ENCODE measurements at regions not wholly inside any gene's neighbourhood (a gene's known extent, or its start where the extent isn't known, plus 50 kb on each side); places are given as distances from the start of the nearest gene placed in this dataset.
"Not testable (repeated sequence)": the region's sequence is repeated elsewhere in the genome, so short reads cannot be mapped to it uniquely, and the experiment has no call there.

DNA sequence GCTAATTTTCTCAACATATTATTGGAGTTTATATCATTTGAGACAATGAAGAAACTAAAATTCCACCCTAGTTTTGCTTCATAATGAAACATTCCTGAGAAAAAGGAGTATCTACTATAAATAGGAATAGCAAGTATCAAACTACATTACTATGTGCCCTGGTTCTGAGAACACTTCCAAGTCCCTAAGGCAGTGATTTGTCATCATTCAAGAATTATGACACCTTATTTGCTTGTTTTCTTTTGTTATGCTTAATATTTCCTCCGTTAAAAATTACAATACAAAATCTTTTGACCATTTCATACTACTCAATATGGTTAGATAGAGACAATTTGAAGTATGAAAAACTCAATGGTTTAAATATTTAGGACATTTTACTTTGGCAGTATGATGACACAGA is 707.8 kb upstream of the GOLIM4 start:
- Histone ChIP-seq H3K27me3 (ENCODE audit: control insufficient read depth, insufficient read depth, low read length) (no peaks in the 10 kb centered on the region), H3K4me3 (ENCODE audit: low read length) (no peak overlapping the region), H3K36me3 (ENCODE audit: control insufficient read depth, insufficient read depth, low read length) (no peaks in the 10 kb centered on the region), H3K27ac (ENCODE audit: low read length) (no peak overlapping the region), H3K9me3 (ENCODE audit: control insufficient read depth, low read depth, low read length) (no peaks in the 10 kb centered on the region), H3K4me1 (ENCODE audit: control insufficient read depth, insufficient read depth, low read length) (no peaks in the 10 kb centered on the region)
- WGBS (ENCODE audit: insufficient coverage, low lambda C conversion rate) = no CpG with 5 or more reads among the region's 1 CpG
- DNase-seq = no peak

DNA sequence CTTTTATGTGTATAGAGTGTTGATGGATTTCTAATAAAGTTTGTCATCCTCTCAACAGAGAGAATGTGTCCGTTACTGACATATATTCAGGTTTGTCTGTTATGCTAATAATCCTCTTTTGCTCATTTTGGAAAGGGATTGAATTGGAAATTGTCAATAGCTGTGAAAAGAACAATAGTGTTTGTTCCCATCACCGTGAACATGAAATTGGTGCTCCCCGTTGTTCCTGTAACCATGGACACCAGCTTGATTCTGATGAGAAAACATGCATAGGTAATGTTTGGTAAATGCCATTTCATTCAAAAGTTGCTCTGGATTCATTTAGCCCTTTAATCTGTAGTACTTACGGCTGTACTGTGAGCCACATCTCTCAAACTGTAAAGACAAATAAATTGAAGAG is 707.0 kb upstream of the GOLIM4 start:
- WGBS (ENCODE audit: insufficient coverage, low lambda C conversion rate) = 71% methylated on average over 3 of the region's 4 CpGs
- Histone ChIP-seq H3K27ac (ENCODE audit: low read length) (no peak overlapping the region), H3K9me3 (ENCODE audit: control insufficient read depth, low read depth, low read length) (no peaks in the 10 kb centered on the region), H3K4me3 (ENCODE audit: low read length) (no peak overlapping the region), H3K4me1 (ENCODE audit: control insufficient read depth, insufficient read depth, low read length) (no peaks in the 10 kb centered on the region), H3K27me3 (ENCODE audit: control insufficient read depth, insufficient read depth, low read length) (no peaks in the 10 kb centered on the region), H3K36me3 (ENCODE audit: control insufficient read depth, insufficient read depth, low read length) (no peaks in the 10 kb centered on the region)
- no peak for DNase-seq

DNA sequence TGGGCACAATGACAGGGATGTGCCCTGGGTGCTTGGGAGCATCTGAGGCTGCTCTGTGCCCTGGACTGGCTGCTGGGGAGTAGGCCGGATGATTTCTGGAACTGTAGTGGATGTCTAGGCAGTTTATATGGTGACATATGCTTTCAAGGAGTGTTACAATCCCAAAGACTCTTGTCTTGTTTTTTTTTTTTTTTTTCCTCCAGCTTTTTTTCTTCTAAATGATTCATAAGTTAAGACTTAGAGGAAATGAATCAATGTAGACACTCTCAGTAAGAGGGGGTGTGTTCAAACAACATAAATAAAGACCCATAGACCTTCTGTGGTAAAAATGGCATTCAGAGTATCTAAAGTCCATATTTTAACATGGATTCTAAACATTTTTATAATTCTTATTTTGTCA is 706.1 kb upstream of the GOLIM4 start:
- Histone ChIP-seq H3K27ac (ENCODE audit: low read length) (no peak overlapping the region), H3K36me3 (ENCODE audit: control insufficient read depth, insufficient read depth, low read length) (no peaks in the 10 kb centered on the region), H3K4me1 (ENCODE audit: control insufficient read depth, insufficient read depth, low read length) (no peaks in the 10 kb centered on the region), H3K9me3 (ENCODE audit: control insufficient read depth, low read depth, low read length) (no peaks in the 10 kb centered on the region), H3K27me3 (ENCODE audit: control insufficient read depth, insufficient read depth, low read length) (no peaks in the 10 kb centered on the region), H3K4me3 (ENCODE audit: low read length) (no peak overlapping the region)
- no CpG with 5 or more reads among the region's 1 CpG for WGBS (ENCODE audit: insufficient coverage, low lambda C conversion rate)
- no peak for DNase-seq

DNA sequence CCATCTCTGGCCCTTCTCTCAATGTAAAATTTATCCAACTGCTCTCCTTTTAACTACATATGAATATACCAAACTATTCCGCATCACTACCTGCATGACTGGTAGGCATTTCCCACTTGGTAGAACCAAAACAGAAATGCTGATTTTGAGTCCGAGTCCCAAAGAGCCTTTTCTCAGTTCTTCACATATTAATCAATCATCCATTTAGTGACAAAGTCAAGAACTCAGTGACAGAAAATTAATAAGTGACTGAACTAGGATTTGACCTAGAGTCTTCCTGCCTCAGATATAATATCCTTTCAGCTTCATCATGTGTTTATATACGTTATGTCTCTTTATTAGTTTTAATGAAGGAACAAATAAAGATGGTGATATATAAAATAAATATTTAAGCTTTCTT is 700.6 kb upstream of the GOLIM4 start:
- Histone ChIP-seq H3K4me1 (ENCODE audit: control insufficient read depth, insufficient read depth, low read length) (no peaks in the 10 kb centered on the region), H3K27me3 (ENCODE audit: control insufficient read depth, insufficient read depth, low read length) (no peaks in the 10 kb centered on the region), H3K9me3 (ENCODE audit: control insufficient read depth, low read depth, low read length) (no peaks in the 10 kb centered on the region), H3K36me3 (ENCODE audit: control insufficient read depth, insufficient read depth, low read length) (no peaks in the 10 kb centered on the region), H3K4me3 (ENCODE audit: low read length) (no peak overlapping the region), H3K27ac (ENCODE audit: low read length) (no peak overlapping the region)
- DNase-seq = no peak
- no CpG with 5 or more reads among the region's 3 CpGs for WGBS (ENCODE audit: insufficient coverage, low lambda C conversion rate)

DNA sequence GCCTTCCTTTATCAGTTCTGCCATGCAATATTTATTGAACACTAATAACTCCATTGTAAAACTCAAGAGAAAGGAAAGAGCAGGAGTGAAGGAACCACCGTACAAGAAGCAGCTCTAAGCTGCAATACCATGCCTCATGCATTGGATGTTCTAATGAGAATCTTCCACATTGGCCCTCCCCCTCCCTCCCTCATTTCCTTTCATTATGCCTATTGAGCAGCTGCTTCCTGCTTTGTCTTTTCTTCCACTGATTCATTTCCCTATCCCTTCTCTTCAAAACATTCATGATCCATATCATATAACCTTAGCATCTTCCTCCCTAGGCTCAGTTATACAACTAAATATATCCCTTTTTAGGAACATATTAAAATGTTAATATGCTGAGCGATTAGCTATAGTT is 698.7 kb upstream of the GOLIM4 start:
- Histone ChIP-seq H3K9me3 (ENCODE audit: control insufficient read depth, low read depth, low read length) (no peaks in the 10 kb centered on the region), H3K4me3 (ENCODE audit: low read length) (no peak overlapping the region), H3K27me3 (ENCODE audit: control insufficient read depth, insufficient read depth, low read length) (no peaks in the 10 kb centered on the region), H3K36me3 (ENCODE audit: control insufficient read depth, insufficient read depth, low read length) (no peaks in the 10 kb centered on the region), H3K4me1 (ENCODE audit: control insufficient read depth, insufficient read depth, low read length) (no peaks in the 10 kb centered on the region), H3K27ac (ENCODE audit: low read length) (no peak overlapping the region)
- DNase-seq = no peak
- WGBS (ENCODE audit: insufficient coverage, low lambda C conversion rate) = 100% methylated on average over 1 of the region's 2 CpGs

DNA sequence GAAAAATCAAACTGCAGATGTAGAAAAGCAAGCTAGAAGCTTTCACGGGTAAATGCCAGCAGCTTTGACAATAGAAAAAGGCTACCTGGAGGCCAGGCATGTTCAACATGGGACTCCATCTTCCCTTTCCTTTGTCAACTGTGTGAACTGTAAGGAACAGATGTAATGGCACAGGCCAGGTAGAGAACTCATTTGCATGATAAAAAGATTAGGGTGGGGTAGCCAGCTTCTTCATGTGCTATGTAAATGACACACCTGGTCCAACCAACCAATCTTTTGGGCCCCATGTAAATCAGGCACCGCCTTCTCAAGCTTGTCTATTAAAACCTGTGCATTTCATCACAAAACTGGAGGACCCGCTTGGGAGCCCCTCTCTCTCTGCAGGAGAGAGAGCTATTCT is 686.5 kb upstream of the GOLIM4 start:
- H3K27ac ChIP-seq (ENCODE audit: low read length) = no peak overlapping the region
- no peak for DNase-seq
- H3K9me3 ChIP-seq (ENCODE audit: control insufficient read depth, low read depth, low read length) = peaks cover 6% of the 10 kb centered on the region
- H3K36me3 ChIP-seq (ENCODE audit: control insufficient read depth, insufficient read depth, low read length) = no peaks in the 10 kb centered on the region
- no peak overlapping the region for H3K4me3 ChIP-seq (ENCODE audit: low read length)
- 100% methylated on average over 1 of the region's 3 CpGs for WGBS (ENCODE audit: insufficient coverage, low lambda C conversion rate)
- H3K27me3 ChIP-seq (ENCODE audit: control insufficient read depth, insufficient read depth, low read length) = no peaks in the 10 kb centered on the region
- H3K4me1 ChIP-seq (ENCODE audit: control insufficient read depth, insufficient read depth, low read length) = no peaks in the 10 kb centered on the region

DNA sequence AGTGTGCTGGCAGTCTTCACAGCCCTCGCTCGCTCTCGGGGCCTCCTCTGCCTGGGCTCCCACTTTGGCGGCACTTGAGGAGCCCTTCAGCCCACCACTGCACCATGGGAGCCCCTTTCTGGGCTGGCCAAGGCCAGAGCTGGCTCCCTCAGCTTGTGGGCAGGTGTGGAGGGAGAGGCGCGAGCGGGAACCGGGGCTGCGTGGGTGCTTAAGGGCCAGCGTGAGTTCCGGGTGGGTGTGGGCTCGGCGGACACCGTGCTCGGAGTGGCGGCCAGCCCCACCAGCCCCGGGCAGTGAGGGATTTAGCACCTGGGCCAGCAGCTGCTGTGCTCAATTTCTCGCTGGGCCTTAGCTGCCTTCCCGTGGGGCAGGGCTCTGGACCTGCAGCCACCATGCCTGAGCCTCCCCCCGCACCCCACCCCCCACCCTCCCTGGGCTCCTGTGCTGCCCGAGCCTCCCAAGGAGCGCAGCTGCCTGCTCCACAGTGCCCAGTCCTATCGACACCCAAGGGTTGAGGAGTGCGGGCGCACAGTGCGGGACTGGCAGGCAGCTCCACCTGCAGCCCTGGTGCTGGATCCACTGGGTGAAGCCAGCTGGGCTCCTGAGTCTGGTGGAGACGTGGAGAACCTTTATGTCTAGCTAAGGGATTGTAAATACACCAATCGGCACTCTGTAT is 684.4 kb upstream of the GOLIM4 start:
- H3K4me3 ChIP-seq (ENCODE audit: low read length); H3K36me3 ChIP-seq (ENCODE audit: control insufficient read depth, insufficient read depth, low read length); H3K9me3 ChIP-seq (ENCODE audit: control insufficient read depth, low read depth, low read length); H3K27me3 ChIP-seq (ENCODE audit: control insufficient read depth, insufficient read depth, low read length); DNase-seq; H3K4me1 ChIP-seq (ENCODE audit: control insufficient read depth, insufficient read depth, low read length); H3K27ac ChIP-seq (ENCODE audit: low read length): not testable (repeated sequence)
- WGBS (ENCODE audit: insufficient coverage, low lambda C conversion rate) = no CpG with 5 or more reads among the region's 28 CpGs

DNA sequence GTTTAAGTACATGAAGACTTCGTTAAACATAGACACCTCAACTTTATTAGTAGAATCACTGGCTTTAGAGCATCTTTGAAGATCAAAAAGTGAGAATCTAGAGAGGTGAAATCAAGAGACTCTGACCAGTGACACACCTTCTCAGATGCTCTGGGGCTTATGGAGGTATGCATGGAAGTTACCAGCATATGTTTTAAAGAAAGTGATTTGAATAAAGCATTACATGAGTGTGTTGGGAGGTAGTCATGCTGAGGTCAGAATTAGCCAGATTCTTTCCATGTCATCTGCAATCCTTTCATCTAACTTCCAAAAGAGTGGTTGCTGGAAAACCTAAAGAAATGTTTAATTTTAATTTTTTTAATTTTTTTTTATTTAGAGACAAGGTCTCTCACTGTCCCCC is 658.0 kb upstream of the GOLIM4 start:
- H3K27me3 ChIP-seq (ENCODE audit: control insufficient read depth, insufficient read depth, low read length) = no peaks in the 10 kb centered on the region
- H3K4me1 ChIP-seq (ENCODE audit: control insufficient read depth, insufficient read depth, low read length) = no peaks in the 10 kb centered on the region
- no peaks in the 10 kb centered on the region for H3K9me3 ChIP-seq (ENCODE audit: control insufficient read depth, low read depth, low read length)
- H3K27ac ChIP-seq (ENCODE audit: low read length) = no peak overlapping the region
- no peak overlapping the region for H3K4me3 ChIP-seq (ENCODE audit: low read length)
- WGBS (ENCODE audit: insufficient coverage, low lambda C conversion rate) = 71% methylated on average over 1 of the region's 1 CpG
- H3K36me3 ChIP-seq (ENCODE audit: control insufficient read depth, insufficient read depth, low read length) = no peaks in the 10 kb centered on the region
- DNase-seq = no peak

DNA sequence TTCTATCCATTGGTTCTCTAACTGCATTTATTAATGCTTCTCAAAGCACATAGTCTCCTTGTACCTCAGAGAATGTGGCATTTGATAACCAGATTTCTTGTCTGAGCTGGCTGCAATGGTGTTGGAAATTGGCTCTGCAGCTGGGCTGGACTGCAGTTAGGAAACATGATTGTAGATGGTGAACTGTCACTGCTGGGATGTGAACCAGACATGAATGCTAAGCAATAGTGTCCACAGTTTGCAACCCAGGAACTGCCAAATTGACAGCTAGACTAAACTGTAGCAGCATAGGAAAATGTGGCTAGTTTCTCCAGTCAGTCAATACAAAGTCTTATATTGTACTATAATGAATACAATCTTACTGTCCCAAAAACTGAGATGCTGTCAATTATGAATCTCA is 656.6 kb upstream of the GOLIM4 start:
- Histone ChIP-seq H3K4me3 (ENCODE audit: low read length) (no peak overlapping the region), H3K9me3 (ENCODE audit: control insufficient read depth, low read depth, low read length) (no peaks in the 10 kb centered on the region), H3K27me3 (ENCODE audit: control insufficient read depth, insufficient read depth, low read length) (no peaks in the 10 kb centered on the region), H3K4me1 (ENCODE audit: control insufficient read depth, insufficient read depth, low read length) (no peaks in the 10 kb centered on the region), H3K27ac (ENCODE audit: low read length) (no peak overlapping the region), H3K36me3 (ENCODE audit: control insufficient read depth, insufficient read depth, low read length) (no peaks in the 10 kb centered on the region)
- no peak for DNase-seq

DNA sequence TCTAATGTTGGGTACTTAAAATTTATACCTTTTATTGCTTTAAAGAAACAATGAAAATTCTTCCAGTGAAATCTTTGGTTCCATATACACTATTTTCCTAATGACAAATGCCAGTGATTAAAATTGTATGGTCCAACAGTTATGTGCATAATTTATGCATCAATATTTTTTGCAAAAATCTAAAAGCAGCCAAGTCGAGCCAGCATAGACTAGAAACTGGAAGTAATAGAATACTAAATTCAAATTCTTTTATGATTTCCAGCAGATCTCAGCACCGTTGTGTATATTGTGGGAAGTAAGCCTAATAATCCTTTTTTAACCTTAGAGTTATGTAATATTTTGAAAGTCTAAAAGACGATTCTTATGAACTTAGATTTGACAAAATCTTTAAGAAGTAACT is 652.0 kb upstream of the GOLIM4 start:
- H3K9me3 ChIP-seq (ENCODE audit: control insufficient read depth, low read depth, low read length) = no peaks in the 10 kb centered on the region
- WGBS (ENCODE audit: insufficient coverage, low lambda C conversion rate) = 92% methylated on average over 2 of the region's 3 CpGs
- no peak overlapping the region for H3K27ac ChIP-seq (ENCODE audit: low read length)
- DNase-seq = no peak
- no peak overlapping the region for H3K4me3 ChIP-seq (ENCODE audit: low read length)
- H3K4me1 ChIP-seq (ENCODE audit: control insufficient read depth, insufficient read depth, low read length) = no peaks in the 10 kb centered on the region
- no peaks in the 10 kb centered on the region for H3K36me3 ChIP-seq (ENCODE audit: control insufficient read depth, insufficient read depth, low read length)
- no peaks in the 10 kb centered on the region for H3K27me3 ChIP-seq (ENCODE audit: control insufficient read depth, insufficient read depth, low read length)

DNA sequence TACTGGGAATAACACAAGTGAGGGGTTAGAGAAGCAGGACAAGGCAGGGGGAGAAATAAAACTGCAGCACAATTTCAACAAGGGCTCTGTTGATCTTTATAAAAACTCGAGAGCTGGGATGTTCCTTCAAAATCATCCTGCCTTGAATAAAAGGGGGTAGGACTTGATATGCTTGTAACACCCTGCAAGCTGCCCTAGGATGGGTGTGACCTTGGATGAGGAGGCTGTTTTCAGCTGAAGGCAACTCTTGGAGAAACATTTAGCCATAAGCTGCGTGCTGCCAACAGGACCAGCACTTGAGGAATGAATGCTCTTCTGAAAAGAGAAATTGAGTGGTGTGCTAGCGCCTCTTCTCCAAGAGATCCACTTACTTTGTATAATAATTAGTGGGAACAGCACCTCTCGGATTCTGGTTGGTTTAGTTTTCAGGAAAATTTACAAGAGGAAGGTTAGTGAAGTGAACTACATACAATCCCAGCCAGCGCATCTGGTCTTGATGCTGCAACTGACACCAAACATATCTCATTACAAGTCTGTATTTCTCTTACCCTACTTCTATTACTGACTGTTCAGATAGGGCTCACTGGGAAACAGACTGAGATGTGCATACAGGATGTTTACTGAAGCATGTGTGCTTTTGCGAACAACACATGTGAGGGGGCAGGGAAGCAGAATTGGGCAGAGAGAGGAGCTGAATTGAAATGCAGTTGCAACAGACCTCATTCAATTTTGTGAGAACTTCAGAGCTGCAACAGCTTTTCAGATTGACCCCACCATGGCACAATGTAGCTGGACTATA is 643.0 kb upstream of the GOLIM4 start:
- Histone ChIP-seq H3K27ac (ENCODE audit: low read length) (no peak overlapping the region), H3K4me1 (ENCODE audit: control insufficient read depth, insufficient read depth, low read length) (no peaks in the 10 kb centered on the region), H3K9me3 (ENCODE audit: control insufficient read depth, low read depth, low read length) (no peaks in the 10 kb centered on the region), H3K27me3 (ENCODE audit: control insufficient read depth, insufficient read depth, low read length) (no peaks in the 10 kb centered on the region), H3K4me3 (ENCODE audit: low read length) (no peak overlapping the region), H3K36me3 (ENCODE audit: control insufficient read depth, insufficient read depth, low read length) (no peaks in the 10 kb centered on the region)
- no peak for DNase-seq
- no CpG with 5 or more reads among the region's 6 CpGs for WGBS (ENCODE audit: insufficient coverage, low lambda C conversion rate)

All from large intestine (tissue), 3 donors.